AG04450 (cell line): ENCODE measurements at regions not wholly inside any gene's neighbourhood (a gene's known extent, or its start where the extent isn't known, plus 50 kb on each side); places are given as distances from the start of the nearest gene placed in this dataset.
"Not testable (repeated sequence)": the region's sequence is repeated elsewhere in the genome, so short reads cannot be mapped to it uniquely, and the experiment has no call there.

Experiments
- CTCF ChIA-PET: fragments of 300-600, 350-600 bp; formaldehyde crosslinking; extraction: SDS; loops from one replicate; lab custom pipeline; 2022; ENCODE audit warnings: antibody characterized with exemption, inconsistent platforms; lab: Charles Lee
- POLR2A ChIA-PET: fragments of 350-600 bp; formaldehyde crosslinking; extraction: SDS; loops from one replicate; lab custom pipeline; 2021; ENCODE audit warnings: antibody characterized with exemption, inconsistent platforms; lab: Yijun Ruan, JAX
- DNase-seq: peaks from one replicate; pipeline ENCODE4 v3.0.0-alpha.2; 2011; ENCODE audit warnings: low read depth, low spot score
- H3K27ac ChIP-seq: one replicate; pipeline ENCODE4 v1.5.1; 2012; ENCODE audit warnings: low read depth, low read length, control low read depth
- H3K27me3 ChIP-seq: one replicate; pipeline ENCODE4 v1.6.0; 2012; ENCODE audit warnings: low read length; ENCODE audit not compliant: control insufficient read depth, insufficient read depth
- H3K4me3 ChIP-seq: 2 replicates; pipeline ENCODE4 v1.5.1; 2011; ENCODE audit warnings: mild to moderate bottlenecking, low read depth, low read length, control low read depth
- H3K9me3 ChIP-seq: 2 replicates; pipeline ENCODE4 v1.5.1; 2012; ENCODE audit warnings: low read length; ENCODE audit not compliant: control insufficient read depth, insufficient read depth
- TF ChIP-seq, protein P1 (sequence below): IDR thresholded peaks from 2 replicates; pipeline ENCODE4 v1.5.1; 2011; ENCODE audit warnings: low read depth, low read length, control low read depth, inconsistent platforms

DNA sequence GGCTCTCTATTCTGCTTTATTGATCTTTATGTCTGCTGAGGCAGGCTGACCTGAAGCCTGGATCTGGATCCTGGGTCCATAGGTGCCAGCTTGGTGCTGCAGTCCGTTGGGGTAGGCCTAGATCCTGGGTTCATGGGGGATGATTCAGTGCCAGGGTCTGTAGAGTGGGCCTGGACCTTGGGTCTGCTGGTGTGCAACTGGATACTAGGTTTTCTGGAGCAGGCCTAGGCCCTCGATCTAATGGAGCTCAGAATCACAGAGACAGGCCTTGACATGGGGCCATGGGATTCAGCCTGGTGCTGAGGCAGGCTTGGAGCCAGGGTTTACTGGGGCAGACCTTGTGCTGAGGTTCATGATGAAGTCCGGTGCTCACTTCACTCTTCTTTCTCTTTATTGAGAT, 358.6 kb downstream of the TEX13C start:
- TF ChIP-seq, protein P1, sequence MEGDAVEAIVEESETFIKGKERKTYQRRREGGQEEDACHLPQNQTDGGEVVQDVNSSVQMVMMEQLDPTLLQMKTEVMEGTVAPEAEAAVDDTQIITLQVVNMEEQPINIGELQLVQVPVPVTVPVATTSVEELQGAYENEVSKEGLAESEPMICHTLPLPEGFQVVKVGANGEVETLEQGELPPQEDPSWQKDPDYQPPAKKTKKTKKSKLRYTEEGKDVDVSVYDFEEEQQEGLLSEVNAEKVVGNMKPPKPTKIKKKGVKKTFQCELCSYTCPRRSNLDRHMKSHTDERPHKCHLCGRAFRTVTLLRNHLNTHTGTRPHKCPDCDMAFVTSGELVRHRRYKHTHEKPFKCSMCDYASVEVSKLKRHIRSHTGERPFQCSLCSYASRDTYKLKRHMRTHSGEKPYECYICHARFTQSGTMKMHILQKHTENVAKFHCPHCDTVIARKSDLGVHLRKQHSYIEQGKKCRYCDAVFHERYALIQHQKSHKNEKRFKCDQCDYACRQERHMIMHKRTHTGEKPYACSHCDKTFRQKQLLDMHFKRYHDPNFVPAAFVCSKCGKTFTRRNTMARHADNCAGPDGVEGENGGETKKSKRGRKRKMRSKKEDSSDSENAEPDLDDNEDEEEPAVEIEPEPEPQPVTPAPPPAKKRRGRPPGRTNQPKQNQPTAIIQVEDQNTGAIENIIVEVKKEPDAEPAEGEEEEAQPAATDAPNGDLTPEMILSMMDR: no peak
- Histone ChIP-seq H3K27ac (no peak overlapping the region), H3K27me3 (no peaks in the 10 kb centered on the region), H3K4me3 (no peak overlapping the region), H3K9me3 (peaks cover 9% of the 10 kb centered on the region; the same call in 1 of the 2 replicates)
- no peak for DNase-seq
- ChIA-PET POLR2A (no interaction called here), CTCF (no interaction called here)

DNA sequence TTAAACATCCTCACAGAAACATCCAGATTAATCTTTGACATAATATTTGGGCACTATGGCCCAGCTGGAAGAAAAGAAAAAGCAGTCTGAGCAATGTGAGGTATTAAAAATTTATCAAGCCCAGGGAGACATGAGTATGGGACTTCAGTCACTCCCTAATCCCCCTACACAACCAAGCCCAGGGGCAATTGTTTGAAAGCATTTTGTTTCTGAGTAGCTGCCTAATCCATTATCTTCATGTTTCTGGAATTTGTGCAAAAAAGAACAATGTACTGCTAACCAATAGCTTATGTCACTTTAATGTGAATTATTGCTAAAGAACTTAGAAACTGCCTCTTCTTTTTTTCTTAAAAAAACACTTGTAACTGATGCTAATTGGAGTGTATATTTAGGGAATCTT, 360.7 kb downstream of the TEX13C start:
- Histone ChIP-seq H3K27ac (no peak overlapping the region), H3K4me3 (no peak overlapping the region), H3K9me3 (peaks cover 9% of the 10 kb centered on the region; the same call in 1 of the 2 replicates), H3K27me3 (no peaks in the 10 kb centered on the region)
- DNase-seq: no peak
- ChIA-PET CTCF (no interaction called here), POLR2A (no interaction called here)
- TF ChIP-seq, protein P1: no peak

DNA sequence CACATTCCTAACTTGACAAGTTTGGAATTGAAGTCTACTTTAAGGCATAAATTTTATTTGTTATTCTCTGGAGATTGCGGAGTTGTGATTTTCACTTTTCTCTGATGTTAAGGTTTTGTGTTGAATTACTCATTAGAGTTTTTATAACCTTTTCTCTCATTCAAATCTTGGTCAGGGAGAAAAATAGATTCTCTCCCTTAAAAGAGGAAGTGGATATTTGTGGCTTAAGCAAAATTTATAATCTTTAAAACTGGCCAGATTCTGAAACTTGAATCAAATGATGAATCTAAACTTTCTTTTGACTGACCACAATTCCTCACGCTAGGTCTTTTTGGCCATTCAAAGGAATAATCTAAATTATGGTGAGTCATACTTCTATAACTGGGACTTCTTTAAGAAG, 361.4 kb downstream of the TEX13C start:
- Histone ChIP-seq H3K4me3 (no peak overlapping the region), H3K27me3 (no peaks in the 10 kb centered on the region), H3K9me3 (peaks cover 9% of the 10 kb centered on the region; the same call in 1 of the 2 replicates), H3K27ac (no peak overlapping the region)
- no peak for DNase-seq
- CTCF ChIA-PET: no interaction called here
- TF ChIP-seq, protein P1: no peak
- POLR2A ChIA-PET: no interaction called here

DNA sequence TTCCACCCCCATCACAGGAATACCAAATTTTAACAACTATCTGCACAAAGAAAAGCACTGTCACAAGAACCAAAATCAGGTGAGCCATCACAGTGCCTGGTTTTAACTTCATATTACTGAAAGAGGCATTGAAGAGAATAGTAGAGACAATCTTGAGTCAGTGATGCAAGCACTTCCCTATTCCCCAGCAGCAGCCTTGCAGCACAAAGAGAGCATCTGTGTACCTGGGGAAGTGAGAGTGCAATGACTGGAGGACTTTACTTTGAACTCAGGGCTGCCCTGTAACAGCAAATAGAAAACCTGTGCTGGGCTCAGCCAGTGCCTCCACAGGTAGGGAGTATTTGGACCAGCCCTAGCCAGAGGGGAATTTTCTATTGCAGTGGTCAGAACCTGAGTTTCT, 361.8 kb downstream of the TEX13C start:
- no peak for DNase-seq
- Histone ChIP-seq H3K9me3 (peaks cover 9% of the 10 kb centered on the region; the same call in 1 of the 2 replicates), H3K27me3 (no peaks in the 10 kb centered on the region), H3K4me3 (no peak overlapping the region), H3K27ac (no peak overlapping the region)
- POLR2A ChIA-PET: no interaction called here
- TF ChIP-seq, protein P1: no peak
- CTCF ChIA-PET: no interaction called here

DNA sequence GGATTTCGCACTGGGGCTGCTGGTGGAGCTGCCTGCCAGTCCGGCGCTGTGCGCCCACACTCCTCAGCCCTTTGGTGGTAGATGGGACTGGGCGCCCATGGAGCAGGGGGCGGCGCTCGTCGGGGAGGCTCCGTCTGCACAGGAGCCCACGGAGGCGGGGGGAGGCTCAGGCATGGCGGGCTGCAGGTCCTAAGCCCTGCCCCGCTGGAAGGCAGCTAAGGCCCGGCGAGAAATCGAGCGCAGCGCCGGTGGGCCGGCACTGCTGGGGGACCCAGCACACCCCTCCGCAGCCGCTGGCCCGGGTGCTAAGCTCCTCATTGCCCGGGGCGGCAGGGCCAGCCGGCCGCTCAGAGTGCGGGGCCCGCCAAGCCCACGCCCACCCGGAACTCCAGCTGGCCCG, 370.9 kb downstream of the TEX13C start:
- H3K4me3 ChIP-seq, CTCF ChIA-PET, H3K27me3 ChIP-seq, H3K27ac ChIP-seq, H3K9me3 ChIP-seq, DNase-seq, POLR2A ChIA-PET: not testable (repeated sequence)

- H3K27ac ChIP-seq: no peak overlapping the region
- H3K4me3 ChIP-seq: no peak overlapping the region
- H3K27me3 ChIP-seq: no peaks in the 10 kb centered on the region
- H3K9me3 ChIP-seq: peaks cover 8% of the 10 kb centered on the region; the same call in 1 of the 2 replicates
- no peak for DNase-seq
- TF ChIP-seq, protein P1: no peak
- ChIA-PET POLR2A (no interaction called here), CTCF (no interaction called here)
Measured at GRCh38 chrX:125694171-125694570, 374.5 kb downstream of the TEX13C start.
